NCI-H146 treated with DMSO at 0.1 percent for 48 hours (cell line): ENCODE measurements at regions not wholly inside any gene's neighbourhood (a gene's known extent, or its start where the extent isn't known, plus 50 kb on each side); places are given as distances from the start of the nearest gene placed in this dataset.

Experiments used
- DNase-seq: peaks from one replicate; lab custom pipeline; 2025; ENCODE audit not compliant: unreplicated experiment; lab: John Stamatoyannopoulos, UW

- DNase-seq = no peak
Observed at GRCh38 chr21:43364261-43364510, 62.7 kb downstream of the SIK1 start.

GRCh38 chr21:43363506-43364260 lies 63.2 kb downstream of the SIK1 start:
- no peak for DNase-seq

- no peak for DNase-seq
Observed at GRCh38 chr21:43362915-43363314, 64.0 kb downstream of the SIK1 start.

GRCh38 chr21:43362321-43362791 lies 64.6 kb downstream of the SIK1 start:
- DNase-seq = no peak

- no peak for DNase-seq
Observed at GRCh38 chr21:43361493-43362296, 65.2 kb downstream of the SIK1 start.

- no peak for DNase-seq
Observed at GRCh38 chr21:43361127-43361492, 65.8 kb downstream of the SIK1 start.

GRCh38 chr21:43360441-43361126 lies 66.3 kb downstream of the SIK1 start:
- no peak for DNase-seq

GRCh38 chr21:43358940-43359822 lies 67.8 kb downstream of the SIK1 start:
- DNase-seq = no peak

- DNase-seq = no peak
Observed at GRCh38 chr21:43357715-43358430, 69.1 kb downstream of the SIK1 start.

GRCh38 chr21:43355925-43356289 lies 71.0 kb downstream of the SIK1 start:
- DNase-seq = no peak

GRCh38 chr21:43355266-43355924 lies 71.5 kb downstream of the SIK1 start:
- DNase-seq = no peak

- no peak for DNase-seq
Observed at GRCh38 chr21:43354666-43355065, 72.3 kb downstream of the SIK1 start.

GRCh38 chr21:43354026-43354420 lies 72.9 kb downstream of the SIK1 start:
- DNase-seq = no peak

- DNase-seq = no peak
Observed at GRCh38 chr21:43353282-43354025, 73.5 kb downstream of the SIK1 start.

- no peak for DNase-seq
Observed at GRCh38 chr21:43352568-43353281, 74.2 kb downstream of the SIK1 start.

GRCh38 chr21:43352154-43352537 lies 74.8 kb downstream of the SIK1 start:
- no peak for DNase-seq

GRCh38 chr21:43351501-43352153 lies 75.3 kb downstream of the SIK1 start:
- DNase-seq = no peak

GRCh38 chr21:43349644-43350043 lies 77.3 kb downstream of the SIK1 start:
- no peak for DNase-seq
